Activated CD8-positive, alpha-beta memory T cell treated with anti-CD3 and anti-CD28 coated beads, Interleukin-2, amount 10 ng/mL, durations not matched to agents 7 days and 5 days (primary cell): ENCODE measurements at regions not wholly inside any gene's neighbourhood (a gene's known extent, or its start where the extent isn't known, plus 50 kb on each side); places are given as distances from the start of the nearest gene placed in this dataset.

Source experiments
- ATAC-seq: fragments of 150-1000 bp; cut with Tn5 transposase; one replicate; pipeline ENCODE4 v1.10.0; 2021; ENCODE audit warnings: moderate library complexity
- CTCF ChIA-PET: fragments of 350-600 bp; sonication (Branson Sonifier 250); formaldehyde crosslinking; loops from one replicate; lab custom pipeline; 2021; ENCODE audit warnings: antibody characterized with exemption; lab: Charles Lee
- DNase-seq: peaks from one replicate; pipeline ENCODE4 v3.0.0-alpha.2; 2020
- H3K27ac Mint-ChIP-seq: one replicate; pipeline ENCODE4 v1.8.0; 2021; ENCODE audit warnings: mild to moderate bottlenecking, mixed read lengths
- H3K27me3 Mint-ChIP-seq: one replicate; pipeline ENCODE4 v1.8.0; 2021; ENCODE audit warnings: mixed read lengths
- H3K36me3 Mint-ChIP-seq: one replicate; pipeline ENCODE4 v1.8.0; 2021; ENCODE audit warnings: mild to moderate bottlenecking, mixed read lengths
- H3K4me1 Mint-ChIP-seq: one replicate; pipeline ENCODE4 v1.8.0; 2021; ENCODE audit warnings: mixed read lengths
- H3K4me3 Mint-ChIP-seq: one replicate; pipeline ENCODE4 v1.8.0; 2021; ENCODE audit warnings: mild to moderate bottlenecking, moderate library complexity, mixed read lengths
- H3K9me3 Mint-ChIP-seq: one replicate; pipeline ENCODE4 v1.8.0; 2022; ENCODE audit warnings: low read depth, mixed read lengths

GRCh38 chr2:208627110-208627884, 220.7 kb downstream of the PTH2R start:
- CTCF ChIA-PET: no interaction called here
- no peak overlapping the region for H3K4me3 Mint-ChIP-seq
- DNase-seq: no peak
- H3K4me1 Mint-ChIP-seq: no peaks in the 10 kb centered on the region
- H3K36me3 Mint-ChIP-seq: no peaks in the 10 kb centered on the region
- no peak overlapping the region for H3K27ac Mint-ChIP-seq
- no peaks in the 10 kb centered on the region for H3K27me3 Mint-ChIP-seq
- ATAC-seq: no peak
- H3K9me3 Mint-ChIP-seq: no peaks in the 10 kb centered on the region

GRCh38 chr2:208627916-208628315, 221.3 kb downstream of the PTH2R start:
- H3K4me3 Mint-ChIP-seq: no peak overlapping the region
- H3K27me3 Mint-ChIP-seq: no peaks in the 10 kb centered on the region
- H3K4me1 Mint-ChIP-seq: no peaks in the 10 kb centered on the region
- no peaks in the 10 kb centered on the region for H3K36me3 Mint-ChIP-seq
- DNase-seq (no peak), ATAC-seq (no peak)
- no peaks in the 10 kb centered on the region for H3K9me3 Mint-ChIP-seq
- CTCF ChIA-PET: no interaction called here
- no peak overlapping the region for H3K27ac Mint-ChIP-seq

DNA sequence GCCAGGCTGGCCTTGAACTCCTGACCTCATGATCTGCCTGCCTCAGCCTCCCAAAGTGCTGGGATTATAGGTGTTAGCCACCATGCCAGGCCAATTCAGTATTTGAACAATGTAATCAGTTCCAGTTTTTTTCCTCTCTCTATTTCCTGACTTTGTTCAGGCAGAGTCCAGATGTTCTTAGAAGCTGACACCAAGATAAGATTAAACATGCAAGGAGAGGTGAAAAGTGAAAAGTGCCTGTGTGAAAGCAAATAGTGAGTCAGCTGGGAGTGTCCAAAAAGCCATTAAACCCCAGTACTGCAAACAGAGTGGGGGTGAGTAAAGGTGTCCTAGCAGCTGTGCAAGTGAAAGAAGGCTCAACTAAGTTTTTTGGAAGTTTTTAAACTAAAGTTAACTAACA, 231.5 kb downstream of the PTH2R start:
- no peak overlapping the region for H3K27ac Mint-ChIP-seq
- ATAC-seq: no peak
- H3K36me3 Mint-ChIP-seq: no peaks in the 10 kb centered on the region
- H3K27me3 Mint-ChIP-seq: no peaks in the 10 kb centered on the region
- no peaks in the 10 kb centered on the region for H3K4me1 Mint-ChIP-seq
- no peaks in the 10 kb centered on the region for H3K9me3 Mint-ChIP-seq
- CTCF ChIA-PET: no interaction called here
- no peak overlapping the region for H3K4me3 Mint-ChIP-seq
- no peak for DNase-seq

DNA sequence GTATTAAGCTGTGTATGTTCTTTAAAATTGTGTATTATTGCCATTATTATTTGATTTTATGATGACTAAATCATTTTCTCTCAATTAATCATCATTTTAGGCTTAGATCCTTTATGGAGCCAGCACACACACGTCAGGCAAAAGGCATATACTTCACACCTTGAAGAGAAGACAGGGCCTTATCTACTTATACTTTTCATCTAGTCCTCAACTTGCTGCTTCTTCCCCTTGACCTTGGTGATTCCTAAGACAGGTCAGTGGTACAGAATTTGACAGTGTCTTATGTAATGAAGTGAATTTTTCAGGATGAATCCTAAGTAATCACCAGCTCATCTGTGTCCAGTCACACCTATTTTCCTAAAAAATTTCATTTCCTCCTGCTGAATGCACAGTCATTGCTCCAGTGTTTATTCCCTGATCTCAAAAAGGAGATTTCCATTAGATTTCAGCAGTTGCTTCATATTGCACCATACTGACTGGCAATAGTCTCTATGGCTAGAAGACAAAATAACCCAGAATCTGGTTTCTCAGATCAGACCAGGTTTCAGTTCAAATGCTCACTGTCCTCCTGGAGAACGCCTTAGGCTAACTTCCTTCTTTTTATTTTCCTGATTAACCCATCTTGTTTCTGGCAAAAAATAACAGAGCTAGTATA, 235.7 kb downstream of the PTH2R start:
- Mint-ChIP-seq H3K27me3 (no peaks in the 10 kb centered on the region), H3K27ac (no peak overlapping the region), H3K9me3 (no peaks in the 10 kb centered on the region), H3K36me3 (no peaks in the 10 kb centered on the region), H3K4me1 (no peaks in the 10 kb centered on the region), H3K4me3 (no peak overlapping the region)
- CTCF ChIA-PET: no interaction called here
- no peak for ATAC-seq
- no peak for DNase-seq

DNA sequence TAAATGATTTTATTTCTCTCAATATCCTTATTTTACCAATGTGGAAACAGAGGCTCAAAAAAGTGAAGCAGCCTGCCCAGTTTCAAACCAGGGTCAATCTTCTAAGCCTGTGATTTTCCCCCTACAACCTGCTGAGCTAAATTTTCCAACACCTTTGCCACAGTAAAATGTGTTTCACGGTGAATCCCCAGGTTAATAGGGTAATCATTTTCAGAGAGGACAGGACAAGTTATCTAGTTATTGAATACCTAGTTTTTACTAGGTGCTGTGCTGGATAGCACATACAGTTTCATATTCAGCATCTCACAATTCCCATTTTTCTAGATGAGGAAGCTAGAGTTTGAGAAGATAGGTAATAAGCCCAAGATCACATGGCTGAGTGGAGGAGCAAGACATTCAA, 236.6 kb downstream of the PTH2R start:
- Mint-ChIP-seq H3K4me3 (no peak overlapping the region), H3K9me3 (no peaks in the 10 kb centered on the region), H3K27ac (no peak overlapping the region), H3K36me3 (no peaks in the 10 kb centered on the region), H3K4me1 (no peaks in the 10 kb centered on the region), H3K27me3 (no peaks in the 10 kb centered on the region)
- DNase-seq: no peak
- no peak for ATAC-seq
- CTCF ChIA-PET: no interaction called here

GRCh38 chr2:208645226-208645625, 238.6 kb downstream of the PTH2R start:
- Mint-ChIP-seq H3K4me1 (no peaks in the 10 kb centered on the region), H3K4me3 (no peak overlapping the region), H3K27ac (no peak overlapping the region), H3K36me3 (no peaks in the 10 kb centered on the region), H3K9me3 (no peaks in the 10 kb centered on the region), H3K27me3 (no peaks in the 10 kb centered on the region)
- no peak for ATAC-seq
- no peak for DNase-seq
- CTCF ChIA-PET: no interaction called here

- Mint-ChIP-seq H3K9me3 (no peaks in the 10 kb centered on the region), H3K27me3 (no peaks in the 10 kb centered on the region), H3K4me3 (no peak overlapping the region), H3K4me1 (no peaks in the 10 kb centered on the region), H3K36me3 (no peaks in the 10 kb centered on the region), H3K27ac (no peak overlapping the region)
- ATAC-seq (no peak), DNase-seq (no peak)
- CTCF ChIA-PET: no interaction called here
Measured at GRCh38 chr2:208648368-208648767, 241.8 kb downstream of the PTH2R start.

DNA sequence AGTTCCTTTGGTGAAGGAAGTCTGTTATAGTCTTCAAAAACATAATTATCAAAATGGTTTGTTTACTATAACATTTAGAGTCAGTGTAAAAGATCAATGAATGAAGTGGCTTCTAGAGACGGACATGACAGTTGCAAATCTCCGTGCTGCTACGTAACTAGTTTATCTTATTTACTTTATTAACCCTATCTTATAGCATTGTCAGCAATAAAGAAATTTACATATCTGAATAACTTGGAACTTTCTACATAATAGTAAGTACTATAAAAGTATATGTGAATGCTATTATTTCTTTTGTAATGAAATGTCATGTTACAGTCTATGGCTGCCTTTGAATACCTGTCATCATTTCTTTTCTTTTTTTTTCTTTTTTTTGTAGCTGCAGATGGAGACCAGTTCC, 246.8 kb downstream of the PTH2R start:
- no peaks in the 10 kb centered on the region for H3K9me3 Mint-ChIP-seq
- H3K36me3 Mint-ChIP-seq: no peaks in the 10 kb centered on the region
- CTCF ChIA-PET: no interaction called here
- ATAC-seq (no peak), DNase-seq (no peak)
- no peaks in the 10 kb centered on the region for H3K27me3 Mint-ChIP-seq
- no peak overlapping the region for H3K4me3 Mint-ChIP-seq
- no peaks in the 10 kb centered on the region for H3K4me1 Mint-ChIP-seq
- H3K27ac Mint-ChIP-seq: no peak overlapping the region

DNA sequence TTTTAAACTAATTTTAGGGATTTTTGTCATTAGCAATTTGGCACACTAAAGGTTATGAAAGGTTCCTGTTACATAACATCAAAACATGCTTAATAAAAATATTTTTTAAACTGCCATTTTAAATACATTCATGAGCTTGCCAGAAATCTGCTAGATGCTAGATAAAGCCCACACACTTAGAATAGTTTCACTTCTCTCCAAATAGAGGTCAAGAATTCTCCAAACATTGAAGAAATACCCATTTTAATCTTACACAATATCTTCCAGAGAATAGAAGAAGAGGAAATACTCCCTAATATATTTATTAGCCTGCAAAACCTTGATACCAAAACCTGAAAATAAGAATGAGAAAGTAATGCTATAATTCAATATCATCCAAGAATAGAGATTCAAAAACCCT, 247.5 kb downstream of the PTH2R start:
- H3K27me3 Mint-ChIP-seq: no peaks in the 10 kb centered on the region
- H3K4me3 Mint-ChIP-seq: no peak overlapping the region
- CTCF ChIA-PET: no interaction called here
- no peak for ATAC-seq
- H3K36me3 Mint-ChIP-seq: no peaks in the 10 kb centered on the region
- H3K9me3 Mint-ChIP-seq: no peaks in the 10 kb centered on the region
- H3K27ac Mint-ChIP-seq: no peak overlapping the region
- DNase-seq: no peak
- H3K4me1 Mint-ChIP-seq: no peaks in the 10 kb centered on the region

- ATAC-seq: no peak
- Mint-ChIP-seq H3K4me3 (no peak overlapping the region), H3K27ac (no peak overlapping the region), H3K36me3 (no peaks in the 10 kb centered on the region), H3K4me1 (no peaks in the 10 kb centered on the region), H3K27me3 (no peaks in the 10 kb centered on the region), H3K9me3 (no peaks in the 10 kb centered on the region)
- no peak for DNase-seq
- CTCF ChIA-PET: no interaction called here
Measured at GRCh38 chr2:208657468-208657867, 250.9 kb downstream of the PTH2R start.

GRCh38 chr2:208669394-208669793, 262.8 kb downstream of the PTH2R start:
- H3K36me3 Mint-ChIP-seq: no peaks in the 10 kb centered on the region
- DNase-seq (no peak), ATAC-seq (no peak)
- peaks cover 2% of the 10 kb centered on the region for H3K9me3 Mint-ChIP-seq
- no peak overlapping the region for H3K27ac Mint-ChIP-seq
- H3K27me3 Mint-ChIP-seq: no peaks in the 10 kb centered on the region
- no peak overlapping the region for H3K4me3 Mint-ChIP-seq
- CTCF ChIA-PET: no interaction called here
- no peaks in the 10 kb centered on the region for H3K4me1 Mint-ChIP-seq

DNA sequence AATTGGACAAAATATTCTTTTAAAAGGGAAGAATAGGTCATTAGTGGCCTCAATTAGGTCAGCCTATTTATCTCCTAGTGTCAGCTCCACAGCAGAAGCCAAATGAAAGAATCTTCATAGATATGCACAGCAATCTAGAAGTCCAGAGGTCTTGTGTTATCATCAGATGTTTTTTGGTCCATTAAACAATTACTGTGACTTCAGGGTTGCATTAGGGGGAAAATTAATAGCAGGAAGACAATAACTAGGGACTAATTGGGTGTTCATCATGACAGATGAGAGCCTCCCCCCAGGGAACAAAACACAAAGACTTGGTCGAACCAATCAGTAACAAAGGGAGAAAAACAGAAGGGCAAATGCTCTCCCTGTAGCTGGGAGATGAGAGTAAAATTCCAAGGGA, 264.7 kb downstream of the PTH2R start:
- DNase-seq (no peak), ATAC-seq (no peak)
- H3K27ac Mint-ChIP-seq: no peak overlapping the region
- no peak overlapping the region for H3K4me3 Mint-ChIP-seq
- no peaks in the 10 kb centered on the region for H3K4me1 Mint-ChIP-seq
- H3K36me3 Mint-ChIP-seq: no peaks in the 10 kb centered on the region
- CTCF ChIA-PET: no interaction called here
- H3K27me3 Mint-ChIP-seq: no peaks in the 10 kb centered on the region
- peaks cover 2% of the 10 kb centered on the region for H3K9me3 Mint-ChIP-seq

- Mint-ChIP-seq H3K27ac (no peak overlapping the region), H3K4me1 (no peaks in the 10 kb centered on the region), H3K27me3 (no peaks in the 10 kb centered on the region), H3K9me3 (peaks cover under 1% of the 10 kb centered on the region), H3K4me3 (no peak overlapping the region), H3K36me3 (no peaks in the 10 kb centered on the region)
- CTCF ChIA-PET: no interaction called here
- DNase-seq: no peak
- ATAC-seq: no peak
Measured at GRCh38 chr2:208671886-208672680, 265.5 kb downstream of the PTH2R start.

- Mint-ChIP-seq H3K4me3 (no peak overlapping the region), H3K4me1 (no peaks in the 10 kb centered on the region), H3K27ac (no peak overlapping the region), H3K36me3 (no peaks in the 10 kb centered on the region), H3K27me3 (no peaks in the 10 kb centered on the region), H3K9me3 (peaks cover 2% of the 10 kb centered on the region)
- ATAC-seq: no peak
- DNase-seq: no peak
- CTCF ChIA-PET: no interaction called here
Measured at GRCh38 chr2:208673631-208674030, 267.0 kb downstream of the PTH2R start.
